OCI-LY3 (cell line): ENCODE measurements at regions not wholly inside any gene's neighbourhood (a gene's known extent, or its start where the extent isn't known, plus 50 kb on each side); places are given as distances from the start of the nearest gene placed in this dataset.
"Not testable (repeated sequence)": the region's sequence is repeated elsewhere in the genome, so short reads cannot be mapped to it uniquely, and the experiment has no call there.

Experiments used
- H2AFZ ChIP-seq: fragments of 200-600, 300-600 bp; shearing (Covaris generic); 2 replicates; pipeline ENCODE4 v1.6.0; 2014; ENCODE audit warnings: antibody characterized with exemption, low read depth, low read length
- H3K27ac ChIP-seq: fragments of 200-600, 300-600 bp; sonication (generic); 2 replicates; pipeline ENCODE4 v1.5.1; 2014; ENCODE audit warnings: mild to moderate bottlenecking, low read length, moderate library complexity, mixed read lengths
- H3K27me3 ChIP-seq: fragments of 200-600, 300-600 bp; sonication (generic); 2 replicates; pipeline ENCODE4 v1.6.1; 2014; ENCODE audit warnings: low read depth, low read length, mixed read lengths
- H3K36me3 ChIP-seq: fragments of 200-600, 300-600 bp; sonication (generic); replicated peaks from 2 replicates; pipeline ENCODE3; 2014; ENCODE audit warnings: low read depth, low read length, mixed read lengths
- H3K4me1 ChIP-seq: fragments of 300-600, 200-600 bp; sonication (generic); 2 replicates; pipeline ENCODE4 v1.6.1; 2014; ENCODE audit warnings: low read length, mixed read lengths
- H3K4me2 ChIP-seq: fragments of 200-600, 300-600 bp; sonication (generic); 2 replicates; pipeline ENCODE4 v1.6.1; 2014; ENCODE audit warnings: low read length, mixed read lengths
- H3K4me3 ChIP-seq: fragments of 300-600, 200-600 bp; sonication (generic); 2 replicates; pipeline ENCODE4 v1.5.1; 2014; ENCODE audit warnings: antibody characterized with exemption, mild to moderate bottlenecking, low read length, moderate library complexity
- H3K79me2 ChIP-seq: fragments of 300-600, 200-600 bp; shearing (Covaris generic); 2 replicates; pipeline ENCODE4 v1.6.1; 2014; ENCODE audit warnings: mild to moderate bottlenecking, low read length, mixed read lengths
- H3K9ac ChIP-seq: fragments of 300-600, 200-600 bp; shearing (Covaris generic); 2 replicates; pipeline ENCODE4 v1.6.0; 2014; ENCODE audit warnings: mild to moderate bottlenecking, low read length, moderate library complexity
- H3K9me3 ChIP-seq: fragments of 200-600, 300-600 bp; shearing (Covaris generic); 2 replicates; pipeline ENCODE4 v1.6.1; 2014; ENCODE audit warnings: low read length, mixed read lengths; ENCODE audit not compliant: insufficient read depth
- H4K20me1 ChIP-seq: fragments of 200-600, 300-600 bp; sonication (generic); 2 replicates; pipeline ENCODE4 v1.6.1; 2016; ENCODE audit warnings: low read length, mixed read lengths; ENCODE audit not compliant: insufficient read depth
- CTCF ChIP-seq: fragments of 200-600, 300-600 bp; sonication (generic); IDR thresholded peaks from 2 replicates; pipeline ENCODE4 v1.5.1; 2014; ENCODE audit warnings: antibody characterized with exemption, low read length, low read depth
- EZH2phosphoT487 ChIP-seq: fragments of 200-600 bp; shearing (Covaris generic); IDR thresholded peaks from 2 replicates; pipeline ENCODE4 v1.6.1; 2018; ENCODE audit warnings: antibody characterized with exemption, mixed run types, low read depth

DNA sequence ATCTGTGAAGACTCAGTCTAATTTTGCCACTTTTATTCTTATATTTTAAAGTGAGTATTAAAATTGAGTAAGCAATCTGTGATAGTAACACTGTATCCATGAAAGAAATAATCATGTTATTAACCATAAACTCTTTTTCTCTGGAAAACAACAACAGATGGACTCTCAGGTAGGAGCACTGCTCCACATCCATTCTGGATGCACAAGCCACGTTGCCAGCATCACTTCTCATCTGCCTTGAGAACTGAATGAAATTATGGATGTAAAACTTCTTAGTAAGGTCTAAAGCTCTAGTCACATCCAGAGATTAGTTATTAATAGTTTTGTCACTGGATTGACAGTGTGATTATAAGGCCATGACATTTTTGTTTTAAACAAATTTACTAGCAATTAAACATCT is 489.1 kb upstream of the SYT1 start:
- no peaks in the 10 kb centered on the region for H4K20me1 ChIP-seq
- no peak overlapping the region for H3K4me2 ChIP-seq
- no peaks in the 10 kb centered on the region for H3K9me3 ChIP-seq
- no peaks in the 10 kb centered on the region for H3K4me1 ChIP-seq
- no peaks in the 10 kb centered on the region for H3K27me3 ChIP-seq
- H3K9ac ChIP-seq: no peak overlapping the region
- TF ChIP-seq CTCF (no peak), EZH2phosphoT487 (no peak)
- H3K4me3 ChIP-seq: no peak overlapping the region
- H2AFZ ChIP-seq: no peak overlapping the region
- no peaks in the 10 kb centered on the region for H3K36me3 ChIP-seq
- H3K79me2 ChIP-seq: no peaks in the 10 kb centered on the region
- H3K27ac ChIP-seq: no peak overlapping the region

- H4K20me1 ChIP-seq: no peaks in the 10 kb centered on the region
- no peak overlapping the region for H3K27ac ChIP-seq
- no peaks in the 10 kb centered on the region for H3K36me3 ChIP-seq
- TF ChIP-seq EZH2phosphoT487 (no peak), CTCF (no peak)
- no peak overlapping the region for H3K4me2 ChIP-seq
- H3K79me2 ChIP-seq: no peaks in the 10 kb centered on the region
- H3K27me3 ChIP-seq: no peaks in the 10 kb centered on the region
- no peaks in the 10 kb centered on the region for H3K4me1 ChIP-seq
- no peak overlapping the region for H3K4me3 ChIP-seq
- no peaks in the 10 kb centered on the region for H3K9me3 ChIP-seq
- no peak overlapping the region for H2AFZ ChIP-seq
- H3K9ac ChIP-seq: no peak overlapping the region
Observed at GRCh38 chr12:78376257-78376656, 488.3 kb upstream of the SYT1 start.

GRCh38 chr12:78379065-78379464 is 485.5 kb upstream of the SYT1 start:
- H3K27ac ChIP-seq: not testable (repeated sequence)

DNA sequence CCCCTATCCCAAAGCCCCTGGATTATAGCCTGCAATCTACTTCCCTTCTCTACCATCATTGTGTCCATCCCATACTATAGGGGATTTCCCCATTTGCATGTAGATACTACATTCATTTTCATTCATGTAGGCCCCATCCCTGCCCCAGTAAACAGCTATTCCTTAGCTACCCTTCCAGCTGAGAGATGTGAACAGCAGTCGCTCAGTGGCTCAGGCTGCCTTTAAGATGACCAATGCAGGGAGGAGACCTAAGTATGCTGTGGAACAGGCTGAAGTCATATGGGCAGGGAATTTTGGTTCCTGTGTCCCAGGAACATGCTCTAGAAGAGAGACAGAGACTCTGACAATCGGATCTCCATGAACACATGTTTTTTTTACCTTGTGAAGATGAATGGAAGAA is 481.2 kb upstream of the SYT1 start:
- Histone ChIP-seq H3K4me1 (no peaks in the 10 kb centered on the region), H4K20me1 (no peaks in the 10 kb centered on the region), H3K79me2 (no peaks in the 10 kb centered on the region), H2AFZ (no peak overlapping the region), H3K9ac (no peak overlapping the region), H3K4me2 (no peak overlapping the region), H3K27ac (no peak overlapping the region), H3K4me3 (no peak overlapping the region), H3K27me3 (no peaks in the 10 kb centered on the region), H3K9me3 (no peaks in the 10 kb centered on the region), H3K36me3 (no peaks in the 10 kb centered on the region)
- TF ChIP-seq CTCF (no peak), EZH2phosphoT487 (no peak)

More at GRCh38 chr12:78379065-78379464, 485.5 kb upstream of the SYT1 start:
- not testable (repeated sequence) for H3K36me3 ChIP-seq, H3K4me2 ChIP-seq, H3K4me3 ChIP-seq, H3K4me1 ChIP-seq, H3K27me3 ChIP-seq, H2AFZ ChIP-seq, H3K79me2 ChIP-seq, H3K9ac ChIP-seq, H4K20me1 ChIP-seq, H3K9me3 ChIP-seq

GRCh38 chr12:78384541-78384940 is 480.0 kb upstream of the SYT1 start:
- no peaks in the 10 kb centered on the region for H3K9me3 ChIP-seq
- no peaks in the 10 kb centered on the region for H3K27me3 ChIP-seq
- no peak overlapping the region for H3K9ac ChIP-seq
- no peaks in the 10 kb centered on the region for H3K4me1 ChIP-seq
- no peak overlapping the region for H3K4me3 ChIP-seq
- no peak overlapping the region for H2AFZ ChIP-seq
- H3K27ac ChIP-seq: no peak overlapping the region
- TF ChIP-seq CTCF (no peak), EZH2phosphoT487 (no peak)
- H3K79me2 ChIP-seq: no peaks in the 10 kb centered on the region
- no peak overlapping the region for H3K4me2 ChIP-seq
- H3K36me3 ChIP-seq: no peaks in the 10 kb centered on the region
- no peaks in the 10 kb centered on the region for H4K20me1 ChIP-seq
